T-helper 9 cell (primary cell): ENCODE measurements at regions not wholly inside any gene's neighbourhood (a gene's known extent, or its start where the extent isn't known, plus 50 kb on each side); places are given as distances from the start of the nearest gene placed in this dataset.

ENCODE experiments used
- DNase-seq: peaks from one replicate; pipeline ENCODE4 v3.0.0-alpha.2; 2020

GRCh38 chr15:96747291-96747690 is 416.8 kb downstream of the NR2F2 start:
- DNase-seq = no peak

- DNase-seq = no peak
Observed at GRCh38 chr15:96750361-96750760, 419.9 kb downstream of the NR2F2 start.

- no peak for DNase-seq
Observed at GRCh38 chr15:96756146-96756545, 425.6 kb downstream of the NR2F2 start.

- no peak for DNase-seq
Observed at GRCh38 chr15:96756656-96757055, 426.2 kb downstream of the NR2F2 start.

GRCh38 chr15:96762566-96762965 is 432.1 kb downstream of the NR2F2 start:
- DNase-seq = no peak

GRCh38 chr15:96764501-96764900 is 434.0 kb downstream of the NR2F2 start:
- no peak for DNase-seq

- no peak for DNase-seq
Observed at GRCh38 chr15:96764946-96765345, 434.4 kb downstream of the NR2F2 start.

GRCh38 chr15:96766366-96766765 is 435.9 kb downstream of the NR2F2 start:
- no peak for DNase-seq

- DNase-seq = no peak
Observed at GRCh38 chr15:96767703-96768434, 437.4 kb downstream of the NR2F2 start.

GRCh38 chr15:96768435-96768789 is 437.9 kb downstream of the NR2F2 start:
- DNase-seq = no peak

GRCh38 chr15:96771035-96771434 is 440.5 kb downstream of the NR2F2 start:
- no peak for DNase-seq

GRCh38 chr15:96774216-96774615 is 443.7 kb downstream of the NR2F2 start:
- DNase-seq = no peak

- no peak for DNase-seq
Observed at GRCh38 chr15:96783746-96784145, 453.2 kb downstream of the NR2F2 start.

GRCh38 chr15:96790004-96790403 is 459.5 kb downstream of the NR2F2 start:
- DNase-seq = no peak

- no peak for DNase-seq
Observed at GRCh38 chr15:96792216-96792615, 461.7 kb downstream of the NR2F2 start.

GRCh38 chr15:96796841-96797240 is 466.3 kb downstream of the NR2F2 start:
- no peak for DNase-seq

- no peak for DNase-seq
Observed at GRCh38 chr15:96801576-96802150, 471.2 kb downstream of the NR2F2 start.

- no peak for DNase-seq
Observed at GRCh38 chr15:96802611-96803255, 472.2 kb downstream of the NR2F2 start.

GRCh38 chr15:96804754-96805153 is 474.3 kb downstream of the NR2F2 start:
- no peak for DNase-seq

GRCh38 chr15:96807361-96807760 is 476.9 kb downstream of the NR2F2 start:
- no peak for DNase-seq

GRCh38 chr15:96817900-96818299 is 487.4 kb downstream of the NR2F2 start:
- no peak for DNase-seq

- DNase-seq = no peak
Observed at GRCh38 chr15:96818861-96819260, 488.4 kb downstream of the NR2F2 start.

GRCh38 chr15:96827981-96828380 is 497.5 kb downstream of the NR2F2 start:
- DNase-seq = no peak

GRCh38 chr15:96837241-96837970 is 506.9 kb downstream of the NR2F2 start:
- no peak for DNase-seq
